ENCODE measurements at regions not wholly inside any gene's neighbourhood (a gene's known extent, or its start where the extent isn't known, plus 50 kb on each side); places are given as distances from the start of the nearest gene placed in this dataset.

GRCh38 chr5:13448843-13449242 lies 495.6 kb downstream of the DNAH5 start:
- TF ChIP-seq SNAI2 (CRISPR knock-in tag; IDR thresholded peaks at IDR 0.05), result no peak
- TF ChIP-seq ZFP3 (CRISPR knock-in tag; IDR thresholded peaks at IDR 0.05), result no peak
- TF ChIP-seq CREB5 (CRISPR knock-in tag; IDR thresholded peaks at IDR 0.05; ENCODE audit: low read depth), result no peak
- no peak for TF ChIP-seq ZFP30 (CRISPR knock-in tag; IDR thresholded peaks at IDR 0.05)
- TF ChIP-seq, protein P1, sequence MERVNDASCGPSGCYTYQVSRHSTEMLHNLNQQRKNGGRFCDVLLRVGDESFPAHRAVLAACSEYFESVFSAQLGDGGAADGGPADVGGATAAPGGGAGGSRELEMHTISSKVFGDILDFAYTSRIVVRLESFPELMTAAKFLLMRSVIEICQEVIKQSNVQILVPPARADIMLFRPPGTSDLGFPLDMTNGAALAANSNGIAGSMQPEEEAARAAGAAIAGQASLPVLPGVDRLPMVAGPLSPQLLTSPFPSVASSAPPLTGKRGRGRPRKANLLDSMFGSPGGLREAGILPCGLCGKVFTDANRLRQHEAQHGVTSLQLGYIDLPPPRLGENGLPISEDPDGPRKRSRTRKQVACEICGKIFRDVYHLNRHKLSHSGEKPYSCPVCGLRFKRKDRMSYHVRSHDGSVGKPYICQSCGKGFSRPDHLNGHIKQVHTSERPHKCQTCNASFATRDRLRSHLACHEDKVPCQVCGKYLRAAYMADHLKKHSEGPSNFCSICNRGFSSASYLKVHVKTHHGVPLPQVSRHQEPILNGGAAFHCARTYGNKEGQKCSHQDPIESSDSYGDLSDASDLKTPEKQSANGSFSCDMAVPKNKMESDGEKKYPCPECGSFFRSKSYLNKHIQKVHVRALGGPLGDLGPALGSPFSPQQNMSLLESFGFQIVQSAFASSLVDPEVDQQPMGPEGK (CRISPR knock-in tag; IDR thresholded peaks at IDR 0.05; ENCODE audit: borderline replicate concordance), result no peak
- no peak for TF ChIP-seq TOX (CRISPR knock-in tag; IDR thresholded peaks at IDR 0.05; ENCODE audit: borderline replicate concordance)
- no peak for TF ChIP-seq ESRRG (CRISPR knock-in tag; IDR thresholded peaks at IDR 0.05)
- TF ChIP-seq, protein P2, sequence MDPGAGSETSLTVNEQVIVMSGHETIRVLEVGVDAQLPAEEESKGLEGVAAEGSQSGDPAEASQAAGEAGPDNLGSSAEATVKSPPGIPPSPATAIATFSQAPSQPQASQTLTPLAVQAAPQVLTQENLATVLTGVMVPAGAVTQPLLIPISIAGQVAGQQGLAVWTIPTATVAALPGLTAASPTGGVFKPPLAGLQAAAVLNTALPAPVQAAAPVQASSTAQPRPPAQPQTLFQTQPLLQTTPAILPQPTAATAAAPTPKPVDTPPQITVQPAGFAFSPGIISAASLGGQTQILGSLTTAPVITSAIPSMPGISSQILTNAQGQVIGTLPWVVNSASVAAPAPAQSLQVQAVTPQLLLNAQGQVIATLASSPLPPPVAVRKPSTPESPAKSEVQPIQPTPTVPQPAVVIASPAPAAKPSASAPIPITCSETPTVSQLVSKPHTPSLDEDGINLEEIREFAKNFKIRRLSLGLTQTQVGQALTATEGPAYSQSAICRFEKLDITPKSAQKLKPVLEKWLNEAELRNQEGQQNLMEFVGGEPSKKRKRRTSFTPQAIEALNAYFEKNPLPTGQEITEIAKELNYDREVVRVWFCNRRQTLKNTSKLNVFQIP (CRISPR knock-in tag; IDR thresholded peaks at IDR 0.05; ENCODE audit: borderline replicate concordance, low read depth), result no peak
- no peak for TF ChIP-seq ISL1 (CRISPR knock-in tag; IDR thresholded peaks at IDR 0.05)

Data from SK-N-SH treated with all-trans-retinoic acid at 6 μM for 48 hours (cell line).